H7 (cell line): ENCODE measurements at regions not wholly inside any gene's neighbourhood (a gene's known extent, or its start where the extent isn't known, plus 50 kb on each side); places are given as distances from the start of the nearest gene placed in this dataset.
"Not testable (repeated sequence)": the region's sequence is repeated elsewhere in the genome, so short reads cannot be mapped to it uniquely, and the experiment has no call there.

Experiments
- DNase-seq: peaks from one replicate; pipeline ENCODE4 v3.0.0; 2012
- H3K27me3 ChIP-seq: 2 replicates; pipeline ENCODE4 v1.6.0; 2011; ENCODE audit warnings: mild to moderate bottlenecking, low read length; ENCODE audit not compliant: control insufficient read depth, insufficient read depth
- H3K36me3 ChIP-seq: replicated peaks from 2 replicates; pipeline ENCODE4 v1.5.1; 2011; ENCODE audit warnings: low read length; ENCODE audit not compliant: control insufficient read depth, insufficient read depth
- H3K4me3 ChIP-seq: 2 replicates; pipeline ENCODE4 v1.5.1; 2011; ENCODE audit warnings: low read depth, mild to moderate bottlenecking, control low read depth, low read length, moderate library complexity; ENCODE audit not compliant: insufficient read depth

DNA sequence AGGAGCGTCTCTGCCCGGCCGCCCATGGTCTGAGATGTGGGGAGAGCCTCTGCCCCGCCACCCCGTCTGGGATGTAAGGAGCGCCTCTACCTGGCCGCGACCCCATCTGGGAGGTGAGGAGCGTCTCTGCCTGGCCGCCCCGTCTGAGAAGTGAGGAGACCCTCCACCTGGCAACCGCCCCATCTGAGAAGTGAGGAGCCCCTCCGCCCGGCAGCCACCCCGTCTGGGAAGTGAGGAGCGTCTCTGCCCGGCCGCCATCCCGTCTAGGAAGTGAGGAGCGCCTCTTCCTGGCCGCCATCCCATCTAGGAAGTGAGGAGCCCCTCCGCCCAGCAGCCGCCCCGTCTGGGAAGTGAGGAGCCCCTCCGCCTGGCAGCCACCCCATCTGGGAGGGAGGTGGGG lies 551.9 kb downstream of the FAM181B start:
- DNase-seq, H3K36me3 ChIP-seq: not testable (repeated sequence)

DNA sequence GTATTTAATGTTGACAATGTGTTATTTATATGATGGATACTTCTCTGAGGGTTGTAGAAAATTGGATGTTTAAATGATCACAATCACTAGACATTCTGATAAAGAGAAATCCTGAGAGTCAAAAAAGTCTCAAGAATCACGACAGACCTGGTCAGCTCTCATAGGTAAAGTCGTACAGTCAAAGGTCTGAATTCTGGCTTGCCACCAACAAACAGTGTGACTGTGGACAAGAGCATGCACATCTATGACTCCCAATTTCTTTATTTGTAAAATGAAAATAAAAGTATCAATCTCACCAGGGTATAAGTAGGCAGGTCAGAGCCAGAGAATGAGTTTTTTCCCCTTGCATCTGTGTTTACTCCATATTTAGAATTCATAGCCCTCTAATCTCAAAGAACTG lies 556.7 kb downstream of the FAM181B start:
- DNase-seq, result no peak
- Histone ChIP-seq H3K4me3 (no peak overlapping the region), H3K27me3 (no peaks in the 10 kb centered on the region), H3K36me3 (no peaks in the 10 kb centered on the region)

More for the DNA sequence above, 551.9 kb downstream of the FAM181B start:
- H3K4me3 ChIP-seq, H3K27me3 ChIP-seq: not testable (repeated sequence)

DNA sequence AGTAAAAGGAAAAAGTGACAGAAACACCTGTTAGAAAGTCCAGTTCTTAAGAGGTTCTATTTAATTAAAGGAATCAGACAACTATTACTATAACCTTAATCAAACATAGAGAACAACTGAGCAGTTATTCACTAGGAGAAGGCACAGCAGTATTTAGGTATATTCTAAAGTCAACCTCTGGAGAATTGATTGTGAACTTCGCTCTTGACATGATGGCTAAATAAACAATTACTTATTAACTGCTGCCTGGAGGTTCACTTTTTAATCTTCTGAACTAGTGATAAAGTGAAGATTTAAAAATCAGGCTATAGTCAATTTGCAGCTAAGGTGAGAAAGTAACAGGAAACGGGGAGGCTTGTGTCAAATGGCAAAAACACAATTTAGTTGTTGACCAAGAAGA lies 557.3 kb downstream of the FAM181B start:
- Histone ChIP-seq H3K4me3 (no peak overlapping the region), H3K36me3 (no peaks in the 10 kb centered on the region), H3K27me3 (no peaks in the 10 kb centered on the region)
- DNase-seq, result no peak

DNA sequence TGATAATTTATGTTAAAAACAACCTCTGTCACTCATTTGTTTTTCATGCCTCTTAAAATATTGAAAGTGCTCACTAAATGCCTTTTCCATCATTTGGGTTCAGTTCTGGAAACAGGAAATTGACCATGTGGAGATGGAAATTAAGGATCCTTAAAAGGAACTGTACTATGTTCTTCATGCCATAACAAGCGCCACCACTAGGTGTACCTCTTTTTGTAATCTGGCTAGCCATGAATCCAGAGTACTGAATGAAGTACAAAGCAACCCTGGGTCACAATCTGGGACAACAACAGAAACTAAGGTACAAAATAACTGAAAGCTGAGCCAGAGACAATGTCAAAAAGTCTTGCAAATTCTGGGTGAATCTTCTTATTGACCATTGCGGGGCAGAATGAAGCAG lies 559.1 kb downstream of the FAM181B start:
- H3K36me3 ChIP-seq, result no peaks in the 10 kb centered on the region
- no peak overlapping the region for H3K4me3 ChIP-seq
- no peaks in the 10 kb centered on the region for H3K27me3 ChIP-seq
- DNase-seq, result peak; percentile 15

DNA sequence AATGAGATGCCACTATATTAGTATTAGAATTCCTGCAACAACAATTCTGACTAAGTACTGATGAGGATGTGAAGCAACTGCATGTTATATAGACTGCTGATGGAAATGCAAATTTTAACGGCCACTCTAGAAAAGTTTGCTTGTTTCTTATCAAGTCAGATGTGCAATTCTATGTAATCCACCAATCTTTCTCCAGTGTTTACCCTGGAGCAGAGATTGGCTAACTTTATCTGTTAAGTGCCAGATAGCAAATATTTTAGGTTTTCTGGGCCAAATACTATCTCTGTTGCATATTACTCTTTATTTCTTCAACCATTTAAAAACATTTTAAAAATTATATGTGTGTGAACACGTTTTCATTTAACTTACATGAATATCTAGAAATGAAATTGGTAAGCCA lies 586.9 kb downstream of the FAM181B start:
- Histone ChIP-seq H3K27me3 (no peaks in the 10 kb centered on the region), H3K4me3 (no peak overlapping the region), H3K36me3 (no peaks in the 10 kb centered on the region)
- DNase-seq, result no peak

DNA sequence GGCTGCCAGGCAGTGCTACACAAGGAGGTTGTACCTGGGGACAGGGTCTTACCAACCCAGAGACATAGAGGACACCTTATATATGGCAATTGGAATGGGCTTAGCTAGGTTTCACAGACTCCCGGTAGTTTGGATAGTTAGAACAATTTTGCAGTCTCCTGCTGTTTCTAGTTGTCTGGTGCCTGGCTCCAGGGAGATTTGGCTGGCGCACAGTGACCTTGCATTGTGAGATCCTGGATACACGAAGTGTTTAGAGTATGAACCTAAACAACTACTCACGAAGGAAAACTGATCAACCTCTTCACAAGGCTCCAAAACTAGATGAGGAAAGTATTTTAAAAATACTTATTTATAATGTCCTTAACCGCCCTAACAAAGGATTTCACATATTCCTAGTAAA lies 614.7 kb downstream of the FAM181B start:
- no peak overlapping the region for H3K4me3 ChIP-seq
- DNase-seq, result no peak
- H3K27me3 ChIP-seq, result no peaks in the 10 kb centered on the region
- no peaks in the 10 kb centered on the region for H3K36me3 ChIP-seq

DNA sequence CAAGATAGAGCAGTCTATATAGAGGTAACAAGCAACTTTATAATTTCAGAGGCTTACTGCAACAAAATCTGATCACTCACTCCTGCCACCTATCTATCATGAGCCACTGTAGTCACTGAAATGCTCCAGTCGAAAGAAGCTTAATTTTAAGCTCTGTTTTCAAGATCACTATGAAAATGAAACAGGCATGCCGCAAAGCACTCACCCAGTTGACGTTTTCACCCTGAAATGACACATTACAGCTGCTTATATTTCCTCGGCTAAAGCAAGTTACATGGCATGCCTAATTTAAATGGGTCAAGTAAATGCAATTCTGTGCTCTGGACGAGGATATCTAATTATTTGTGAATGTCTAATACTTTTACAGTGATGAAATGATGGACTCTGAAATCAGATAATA lies 616.3 kb downstream of the FAM181B start:
- Histone ChIP-seq H3K36me3 (no peaks in the 10 kb centered on the region), H3K4me3 (no peak overlapping the region), H3K27me3 (no peaks in the 10 kb centered on the region)
- DNase-seq, result no peak

DNA sequence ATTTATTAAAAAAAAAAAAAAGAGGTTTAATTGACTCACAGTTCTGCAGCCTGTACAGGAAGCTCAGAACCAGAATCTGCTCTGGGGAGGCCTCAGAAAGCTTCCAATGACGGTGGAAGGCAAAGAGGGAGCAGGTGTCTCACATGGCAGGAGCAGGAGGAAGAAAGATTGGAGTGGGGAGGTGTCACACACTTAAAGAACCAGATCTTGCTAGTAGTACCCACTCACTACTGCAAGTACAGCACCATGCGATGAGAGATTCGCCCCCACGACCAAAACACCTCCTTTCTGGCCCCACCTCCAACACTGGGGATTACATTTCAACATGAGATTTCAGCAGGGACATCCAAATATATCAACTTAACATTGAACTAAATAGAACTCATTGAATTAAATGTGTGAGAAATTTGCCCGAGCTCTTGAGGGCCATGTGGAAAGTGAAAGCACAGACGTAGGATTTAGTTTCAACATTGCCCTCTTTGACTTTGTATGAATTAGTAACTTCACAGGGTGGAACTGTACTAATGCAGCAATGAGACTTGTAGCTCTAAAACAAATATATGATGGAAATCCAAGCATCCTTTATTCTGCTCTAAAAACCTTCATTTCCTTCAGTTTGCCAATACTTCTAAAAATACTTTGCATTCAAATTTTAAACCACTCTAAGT lies 628.2 kb downstream of the FAM181B start:
- Histone ChIP-seq H3K4me3 (no peak overlapping the region), H3K27me3 (no peaks in the 10 kb centered on the region), H3K36me3 (no peaks in the 10 kb centered on the region)
- DNase-seq, result no peak

DNA sequence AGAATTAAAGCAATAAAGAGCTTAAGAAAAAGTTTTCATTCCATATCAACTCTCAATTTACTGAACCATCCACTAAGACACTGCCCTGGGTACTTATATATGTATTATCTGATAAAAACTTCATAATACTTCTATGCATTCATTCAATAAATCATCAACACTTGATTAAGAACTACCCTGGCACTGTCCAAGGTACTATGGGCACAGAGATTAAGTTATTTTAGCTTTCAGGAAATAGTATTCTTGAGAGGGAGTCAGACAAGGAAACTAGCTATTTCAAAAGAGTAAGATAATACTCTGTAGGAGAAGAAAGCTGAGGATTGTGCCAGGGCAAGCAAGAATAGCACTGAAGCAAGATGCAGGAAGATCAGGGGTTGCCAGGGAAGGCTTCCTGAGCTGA lies 640.8 kb downstream of the FAM181B start:
- Histone ChIP-seq H3K27me3 (no peaks in the 10 kb centered on the region), H3K4me3 (no peak overlapping the region)
- no peak for DNase-seq

DNA sequence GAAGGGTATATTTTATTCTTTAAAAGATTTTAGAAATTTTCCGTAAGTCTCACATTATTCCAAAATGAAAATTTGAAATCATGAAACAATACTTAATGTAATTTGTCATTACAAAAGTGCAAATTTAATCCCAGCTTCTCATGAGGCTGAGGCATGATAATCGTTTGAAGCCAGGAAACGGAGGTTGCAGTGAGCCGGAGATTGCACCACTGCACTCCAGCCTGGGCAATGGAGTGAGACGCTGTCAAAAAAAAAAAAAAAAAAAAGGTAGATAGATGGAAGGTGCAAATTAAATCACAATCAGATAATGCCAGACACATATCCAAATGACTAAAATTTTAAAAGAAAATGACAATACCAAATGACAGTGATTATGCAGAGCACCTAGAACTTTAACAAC lies 644.2 kb downstream of the FAM181B start:
- DNase-seq, result no peak
- Histone ChIP-seq H3K36me3 (no peaks in the 10 kb centered on the region), H3K4me3 (no peak overlapping the region), H3K27me3 (no peaks in the 10 kb centered on the region)

More for the DNA sequence above, 640.8 kb downstream of the FAM181B start:
- no peaks in the 10 kb centered on the region for H3K36me3 ChIP-seq

DNA sequence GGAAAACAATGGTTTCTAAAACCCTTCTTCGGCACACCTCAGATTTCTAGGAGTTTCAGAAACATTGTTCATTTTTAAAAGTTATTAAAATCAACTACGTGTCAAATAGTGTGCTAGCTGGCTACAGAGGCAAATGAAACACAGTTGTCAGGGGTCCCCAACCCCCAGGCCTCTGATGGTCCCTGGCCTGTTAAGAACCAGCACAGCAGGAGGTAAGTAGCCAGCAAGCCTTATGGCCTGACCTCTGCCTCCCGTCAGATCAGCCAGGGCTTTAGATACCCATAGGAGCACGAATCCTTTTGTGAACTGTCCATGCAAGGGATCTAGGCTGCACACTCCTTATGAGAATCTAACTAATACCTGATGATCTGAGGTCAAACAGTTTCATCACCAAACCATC lies 648.2 kb downstream of the FAM181B start:
- Histone ChIP-seq H3K4me3 (no peak overlapping the region), H3K36me3 (no peaks in the 10 kb centered on the region), H3K27me3 (no peaks in the 10 kb centered on the region)
- DNase-seq, result peak; percentile 0

DNA sequence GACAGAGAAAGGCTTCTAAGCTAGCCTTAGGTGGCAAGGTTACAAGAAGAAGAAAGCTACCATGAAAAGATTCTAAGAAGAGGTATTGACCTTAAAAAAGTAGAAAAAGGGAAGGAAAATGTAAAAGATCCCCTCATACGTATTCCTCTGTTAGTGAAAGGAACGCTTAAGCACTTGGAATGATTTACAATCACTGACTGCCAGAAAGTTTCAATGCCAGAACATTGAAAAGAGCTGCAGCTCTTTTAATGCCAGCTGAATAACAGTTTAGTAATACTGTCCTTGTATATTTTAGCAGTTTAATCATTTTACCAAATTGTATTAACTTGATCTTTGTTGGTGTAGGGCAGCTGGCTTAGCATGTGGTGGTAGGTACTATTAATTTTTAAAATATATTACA lies 650.7 kb downstream of the FAM181B start:
- Histone ChIP-seq H3K4me3 (no peak overlapping the region), H3K36me3 (no peaks in the 10 kb centered on the region), H3K27me3 (no peaks in the 10 kb centered on the region)
- no peak for DNase-seq

DNA sequence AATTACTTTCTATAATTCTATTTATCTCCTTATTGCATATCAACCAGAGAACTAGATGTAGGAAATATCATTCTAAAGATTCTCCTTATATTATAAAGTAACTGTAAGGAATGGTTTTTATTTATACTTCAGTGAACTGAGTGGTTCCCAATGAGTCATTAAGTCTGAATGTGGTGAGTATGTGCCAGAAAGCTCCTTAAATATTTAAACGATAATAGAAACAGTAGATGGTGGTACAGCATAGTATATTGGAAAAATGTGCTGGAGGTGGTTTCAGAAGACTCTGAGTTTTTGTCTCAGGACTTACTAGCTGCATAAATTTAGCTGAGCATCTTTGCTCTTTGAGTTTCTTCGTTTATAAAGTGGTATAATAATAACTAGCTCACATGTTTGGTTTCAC lies 653.5 kb downstream of the FAM181B start:
- H3K27me3 ChIP-seq, result no peaks in the 10 kb centered on the region
- H3K36me3 ChIP-seq, result no peaks in the 10 kb centered on the region
- H3K4me3 ChIP-seq, result no peak overlapping the region
- DNase-seq, result no peak

DNA sequence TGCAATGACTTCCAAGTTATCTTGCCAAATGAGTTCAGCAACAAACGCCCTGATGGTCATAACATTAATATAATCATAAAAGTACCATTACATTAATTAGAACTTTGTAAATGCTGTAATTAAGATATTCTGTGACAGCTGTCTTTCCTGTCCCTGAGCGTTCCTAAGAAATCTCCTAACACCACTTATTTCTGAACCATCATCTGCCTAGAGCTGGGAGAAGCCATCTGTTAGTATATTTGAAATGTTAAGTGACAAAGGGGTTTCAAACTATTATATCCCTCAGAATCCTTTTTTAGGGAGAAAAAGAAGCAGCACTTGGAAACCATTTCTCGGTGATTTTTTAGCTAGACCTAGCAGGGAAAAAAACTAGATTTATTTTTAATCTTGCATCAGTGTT lies 657.5 kb downstream of the FAM181B start:
- Histone ChIP-seq H3K4me3 (no peak overlapping the region), H3K36me3 (no peaks in the 10 kb centered on the region), H3K27me3 (no peaks in the 10 kb centered on the region)
- no peak for DNase-seq

DNA sequence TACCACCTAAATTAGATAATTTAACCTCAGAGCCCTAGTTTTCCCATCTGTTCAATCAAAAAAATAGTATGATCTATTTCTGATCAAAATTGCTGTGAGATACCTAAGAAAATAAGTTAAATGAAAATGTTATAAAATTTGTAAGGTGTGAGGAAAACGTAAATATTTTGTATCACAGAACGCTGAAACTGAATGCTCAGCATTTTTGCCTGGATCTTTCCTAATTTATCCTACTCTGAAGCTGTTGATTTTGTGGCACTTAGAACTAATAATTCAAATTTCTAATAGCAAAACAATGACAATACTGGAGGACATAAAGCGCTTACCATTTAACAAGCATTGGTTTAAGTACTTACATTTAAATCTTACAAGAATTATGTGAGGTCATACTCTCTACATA lies 674.2 kb downstream of the FAM181B start:
- Histone ChIP-seq H3K27me3 (no peaks in the 10 kb centered on the region), H3K4me3 (no peak overlapping the region), H3K36me3 (no peaks in the 10 kb centered on the region)
- no peak for DNase-seq

DNA sequence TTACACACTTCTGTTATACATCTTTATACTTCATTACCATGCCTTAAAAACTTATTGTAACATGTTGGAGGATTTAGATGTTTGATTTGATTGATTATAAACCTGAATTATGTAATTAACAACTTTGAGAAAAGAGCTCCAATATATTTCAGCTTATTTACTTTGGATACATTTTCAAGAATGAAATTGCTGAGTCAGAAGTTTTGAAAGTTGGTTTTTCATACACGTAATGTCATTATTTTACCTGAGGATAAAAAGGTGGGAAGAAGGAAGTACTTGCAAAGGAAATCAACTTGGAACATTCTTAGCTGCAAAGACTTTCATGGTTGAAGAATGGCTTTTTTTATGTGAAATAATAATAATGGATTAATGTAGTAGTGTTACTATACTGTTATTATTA lies 677.2 kb downstream of the FAM181B start:
- no peaks in the 10 kb centered on the region for H3K36me3 ChIP-seq
- H3K27me3 ChIP-seq, result no peaks in the 10 kb centered on the region
- no peak overlapping the region for H3K4me3 ChIP-seq
- no peak for DNase-seq
